GM18498 (cell line): ENCODE measurements at regions not wholly inside any gene's neighbourhood (a gene's known extent, or its start where the extent isn't known, plus 50 kb on each side); places are given as distances from the start of the nearest gene placed in this dataset.
"Not testable (repeated sequence)": the region's sequence is repeated elsewhere in the genome, so short reads cannot be mapped to it uniquely, and the experiment has no call there.

Experiments used
- ATAC-seq: cut with Tn5 transposase; IDR thresholded peaks from one replicate; pipeline ENCODE4 v1.9.1; 2021; ENCODE audit warnings: mild to moderate bottlenecking, moderate library complexity; ENCODE audit not compliant: unreplicated experiment

GRCh38 chr5:56632199-56632598, 183.2 kb upstream of the MAP3K1 start:
- no peak for ATAC-seq

- ATAC-seq: no peak
These were observed 183.6 kb upstream of the MAP3K1 start for GRCh38 chr5:56631719-56632118.

- not testable (repeated sequence) for ATAC-seq
These were observed 186.7 kb upstream of the MAP3K1 start for GRCh38 chr5:56628616-56629015.

- no peak for ATAC-seq
These were observed 189.8 kb upstream of the MAP3K1 start for GRCh38 chr5:56625541-56625940.

GRCh38 chr5:56624751-56625150, 190.6 kb upstream of the MAP3K1 start:
- no peak for ATAC-seq

GRCh38 chr5:56622141-56622540, 193.2 kb upstream of the MAP3K1 start:
- ATAC-seq: no peak

- no peak for ATAC-seq
These were observed 194.3 kb upstream of the MAP3K1 start for GRCh38 chr5:56620903-56621677.

GRCh38 chr5:56617998-56618397, 197.4 kb upstream of the MAP3K1 start:
- no peak for ATAC-seq

GRCh38 chr5:56616454-56617160, 198.7 kb upstream of the MAP3K1 start:
- ATAC-seq: no peak

GRCh38 chr5:56615361-56616153, 199.8 kb upstream of the MAP3K1 start:
- ATAC-seq: no peak

GRCh38 chr5:56612759-56613158, 202.6 kb upstream of the MAP3K1 start:
- no peak for ATAC-seq

- no peak for ATAC-seq
These were observed 203.0 kb upstream of the MAP3K1 start for GRCh38 chr5:56612353-56612752.

GRCh38 chr5:56610093-56610698, 205.2 kb upstream of the MAP3K1 start:
- no peak for ATAC-seq

GRCh38 chr5:56608217-56608925, 207.0 kb upstream of the MAP3K1 start:
- ATAC-seq: no peak

- ATAC-seq: no peak
These were observed 207.8 kb upstream of the MAP3K1 start for GRCh38 chr5:56607551-56607950.

- no peak for ATAC-seq
These were observed 208.3 kb upstream of the MAP3K1 start for GRCh38 chr5:56607074-56607473.

- no peak for ATAC-seq
These were observed 209.2 kb upstream of the MAP3K1 start for GRCh38 chr5:56606192-56606591.

- no peak for ATAC-seq
These were observed 210.1 kb upstream of the MAP3K1 start for GRCh38 chr5:56605231-56605630.

GRCh38 chr5:56601641-56602071, 213.7 kb upstream of the MAP3K1 start:
- ATAC-seq: no peak

- no peak for ATAC-seq
These were observed 216.4 kb upstream of the MAP3K1 start for GRCh38 chr5:56598941-56599340.
